ENCODE measurements at regions not wholly inside any gene's neighbourhood (a gene's known extent, or its start where the extent isn't known, plus 50 kb on each side); places are given as distances from the start of the nearest gene placed in this dataset.

GRCh38 chr9:11269036-11269435 is 656.2 kb upstream of the PTPRD start:
- Histone ChIP-seq H3K27me3 (ENCODE audit: control insufficient read depth, insufficient read depth, low read length) (no peaks in the 10 kb centered on the region), H4K91ac (ENCODE audit: insufficient read depth, low read depth, low read length) (no peak overlapping the region), H3K36me3 (ENCODE audit: control insufficient read depth, insufficient read depth, low read length) (no peaks in the 10 kb centered on the region), H3K56ac (ENCODE audit: extremely low read depth, insufficient read depth, low read length) (no peak overlapping the region), H4K20me1 (ENCODE audit: insufficient read depth, low read length) (no peaks in the 10 kb centered on the region), H2AFZ (replicated peaks; ENCODE audit: low read length, poor library complexity) (no peak overlapping the region), H3K4me1 (ENCODE audit: control insufficient read depth, insufficient read depth, low read length) (no peaks in the 10 kb centered on the region), H2AK5ac (ENCODE audit: low read depth, low read length) (no peak overlapping the region), H3K27ac (ENCODE audit: insufficient read depth, low read length) (no peak overlapping the region), H2BK5ac (ENCODE audit: low read depth, low read length, poor library complexity, severe bottlenecking) (no peak overlapping the region), H3K4me3 (ENCODE audit: insufficient read depth, low read depth, low read length) (no peak overlapping the region), H4K8ac (ENCODE audit: low read depth in 2 of 2, low read length in 2 of 2) (no peak overlapping the region), H2BK120ac (ENCODE audit: low read depth, low read length) (no peak overlapping the region), H3K23ac (ENCODE audit: low read depth, low read length) (no peak overlapping the region), H3K79me1 (ENCODE audit: low read depth in 1 of 2, low read length in 2 of 2) (no peaks in the 10 kb centered on the region), H3K9ac (ENCODE audit: low read depth, low read length) (no peak overlapping the region), H3K4ac (ENCODE audit: low read depth, low read length) (no peak overlapping the region), H3K9me3 (ENCODE audit: control insufficient read depth, insufficient read depth, low read length) (peaks cover 11% of the 10 kb centered on the region), H3K9me1 (ENCODE audit: insufficient read depth, low read length) (no peaks in the 10 kb centered on the region), H2BK15ac (ENCODE audit: low read depth, low read length) (no peak overlapping the region), H3K14ac (replicated peaks; ENCODE audit: low read depth, low read length) (no peak overlapping the region), H4K5ac (ENCODE audit: low read depth, low read length) (no peak overlapping the region), H2BK20ac (ENCODE audit: low read depth, low read length) (no peak overlapping the region), H3K18ac (ENCODE audit: low read depth, low read length) (no peak overlapping the region), H3K4me2 (ENCODE audit: low read depth, low read length) (no peak overlapping the region), H2AK9ac (replicated peaks; ENCODE audit: low read depth, low read length, poor library complexity) (no peak overlapping the region)
- no CpG with 5 or more reads among the region's 3 CpGs for WGBS, 2 experiments (ENCODE audit: extremely low coverage in 2 of 2, insufficient read length in 1 of 2)
- intact Hi-C loops (cut with micrococcal nuclease) (no loop called here), dilution Hi-C loops (cut with HindIII; ENCODE audit: low sequenced_read_pairs, unreplicated experiment) (no loop called here), in situ Hi-C loops (cut with MboI; ENCODE audit: low sequenced_read_pairs) (no loop called here)
- ChIA-PET CTCF (no interaction called here), POLR2A (ENCODE audit: unreplicated experiment) (no interaction called here)
- DNase-seq: no peak
- BruUV-seq (replicated peaks): no TSS peak
- TF ChIP-seq ELK1 (IDR thresholded peaks at IDR 0.05; ENCODE audit: borderline replicate concordance, low read depth, low read length) (no peak), RCOR1 (IDR thresholded peaks at IDR 0.05; ENCODE audit: insufficient replicate concordance, low read length) (no peak), CHD1 (IDR thresholded peaks at IDR 0.05; ENCODE audit: low read depth, low read length) (no peak), CTCF (conservative IDR thresholded peaks at IDR 0.05; ENCODE audit: low read depth, low read length) (no peak), BHLHE40 (IDR thresholded peaks at IDR 0.05; ENCODE audit: low read depth, low read length) (no peak), CEBPB (IDR thresholded peaks at IDR 0.05; ENCODE audit: low read depth, low read length) (no peak), MXI1 (IDR thresholded peaks at IDR 0.05; ENCODE audit: borderline replicate concordance, low read depth, low read length) (no peak), RFX5 (IDR thresholded peaks at IDR 0.05; ENCODE audit: low read depth, low read length) (no peak), MAFK (IDR thresholded peaks at IDR 0.05; ENCODE audit: low read depth, low read length) (no peak), NFE2L2 (IDR thresholded peaks at IDR 0.05; ENCODE audit: low read depth, low read length) (no peak), USF2 (IDR thresholded peaks at IDR 0.05; ENCODE audit: low read depth, low read length) (no peak), RAD21 (IDR thresholded peaks at IDR 0.05; ENCODE audit: low read length) (no peak), SMC3 (IDR thresholded peaks at IDR 0.05; ENCODE audit: low read depth, low read length) (no peak)
- no peak for ATAC-seq (ENCODE audit: low read depth)

Measured in IMR-90 (cell line).